ENCODE measurements at regions not wholly inside any gene's neighbourhood (a gene's known extent, or its start where the extent isn't known, plus 50 kb on each side); places are given as distances from the start of the nearest gene placed in this dataset.

GRCh38 chr1:30485072-30485471, 238.3 kb downstream of the MATN1 start:
- ATAC-seq = no peak
- TF ChIP-seq, protein P1, sequence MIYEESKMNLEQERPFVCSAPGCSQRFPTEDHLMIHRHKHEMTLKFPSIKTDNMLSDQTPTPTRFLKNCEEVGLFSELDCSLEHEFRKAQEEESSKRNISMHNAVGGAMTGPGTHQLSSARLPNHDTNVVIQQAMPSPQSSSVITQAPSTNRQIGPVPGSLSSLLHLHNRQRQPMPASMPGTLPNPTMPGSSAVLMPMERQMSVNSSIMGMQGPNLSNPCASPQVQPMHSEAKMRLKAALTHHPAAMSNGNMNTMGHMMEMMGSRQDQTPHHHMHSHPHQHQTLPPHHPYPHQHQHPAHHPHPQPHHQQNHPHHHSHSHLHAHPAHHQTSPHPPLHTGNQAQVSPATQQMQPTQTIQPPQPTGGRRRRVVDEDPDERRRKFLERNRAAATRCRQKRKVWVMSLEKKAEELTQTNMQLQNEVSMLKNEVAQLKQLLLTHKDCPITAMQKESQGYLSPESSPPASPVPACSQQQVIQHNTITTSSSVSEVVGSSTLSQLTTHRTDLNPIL (CRISPR knock-in tag; IDR thresholded peaks at IDR 0.05; ENCODE audit: low read depth) = no peak
- TF ChIP-seq OSR1 (CRISPR knock-in tag; IDR thresholded peaks at IDR 0.05) = no peak
- no peak for TF ChIP-seq BACH2 (CRISPR knock-in tag; IDR thresholded peaks at IDR 0.05; ENCODE audit: borderline replicate concordance)
- TF ChIP-seq SNAI2 (CRISPR knock-in tag; IDR thresholded peaks at IDR 0.05) = no peak
- TF ChIP-seq, protein P2, sequence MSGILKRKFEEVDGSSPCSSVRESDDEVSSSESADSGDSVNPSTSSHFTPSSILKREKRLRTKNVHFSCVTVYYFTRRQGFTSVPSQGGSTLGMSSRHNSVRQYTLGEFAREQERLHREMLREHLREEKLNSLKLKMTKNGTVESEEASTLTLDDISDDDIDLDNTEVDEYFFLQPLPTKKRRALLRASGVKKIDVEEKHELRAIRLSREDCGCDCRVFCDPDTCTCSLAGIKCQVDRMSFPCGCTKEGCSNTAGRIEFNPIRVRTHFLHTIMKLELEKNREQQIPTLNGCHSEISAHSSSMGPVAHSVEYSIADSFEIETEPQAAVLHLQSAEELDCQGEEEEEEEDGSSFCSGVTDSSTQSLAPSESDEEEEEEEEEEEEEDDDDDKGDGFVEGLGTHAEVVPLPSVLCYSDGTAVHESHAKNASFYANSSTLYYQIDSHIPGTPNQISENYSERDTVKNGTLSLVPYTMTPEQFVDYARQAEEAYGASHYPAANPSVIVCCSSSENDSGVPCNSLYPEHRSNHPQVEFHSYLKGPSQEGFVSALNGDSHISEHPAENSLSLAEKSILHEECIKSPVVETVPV (CRISPR knock-in tag; IDR thresholded peaks at IDR 0.05) = no peak
- TF ChIP-seq ARNTL (CRISPR knock-in tag; IDR thresholded peaks at IDR 0.05; ENCODE audit: borderline replicate concordance, low read depth) = no peak
- no peak for TF ChIP-seq TSHZ2 (CRISPR knock-in tag; IDR thresholded peaks at IDR 0.05)
- no peak for TF ChIP-seq ESRRG (CRISPR knock-in tag; IDR thresholded peaks at IDR 0.05)

- TF ChIP-seq ZNF8 (CRISPR knock-in tag; IDR thresholded peaks at IDR 0.05) = no peak
- TF ChIP-seq, protein P2 (CRISPR knock-in tag; IDR thresholded peaks at IDR 0.05) = no peak
- TF ChIP-seq ZC3H10 (CRISPR knock-in tag; IDR thresholded peaks at IDR 0.05) = no peak
- TF ChIP-seq CSDC2 (CRISPR knock-in tag; IDR thresholded peaks at IDR 0.05) = no peak
- no peak for TF ChIP-seq ARNTL (CRISPR knock-in tag; IDR thresholded peaks at IDR 0.05; ENCODE audit: borderline replicate concordance, low read depth)
- TF ChIP-seq ZFP30 (CRISPR knock-in tag; IDR thresholded peaks at IDR 0.05) = no peak
- TF ChIP-seq PATZ1 (CRISPR knock-in tag; IDR thresholded peaks at IDR 0.05; ENCODE audit: borderline replicate concordance) = no peak
- TF ChIP-seq BACH2 (CRISPR knock-in tag; IDR thresholded peaks at IDR 0.05; ENCODE audit: borderline replicate concordance) = no peak
- TF ChIP-seq SNAI2 (CRISPR knock-in tag; IDR thresholded peaks at IDR 0.05) = no peak
- no peak for TF ChIP-seq RARB (CRISPR knock-in tag; IDR thresholded peaks at IDR 0.05)
- no peak for TF ChIP-seq ZNF70 (CRISPR knock-in tag; IDR thresholded peaks at IDR 0.05)
- no peak for TF ChIP-seq TSHZ2 (CRISPR knock-in tag; IDR thresholded peaks at IDR 0.05)
- ATAC-seq = no peak
Measured at GRCh38 chr1:30484668-30485067, 238.7 kb downstream of the MATN1 start.

DNA sequence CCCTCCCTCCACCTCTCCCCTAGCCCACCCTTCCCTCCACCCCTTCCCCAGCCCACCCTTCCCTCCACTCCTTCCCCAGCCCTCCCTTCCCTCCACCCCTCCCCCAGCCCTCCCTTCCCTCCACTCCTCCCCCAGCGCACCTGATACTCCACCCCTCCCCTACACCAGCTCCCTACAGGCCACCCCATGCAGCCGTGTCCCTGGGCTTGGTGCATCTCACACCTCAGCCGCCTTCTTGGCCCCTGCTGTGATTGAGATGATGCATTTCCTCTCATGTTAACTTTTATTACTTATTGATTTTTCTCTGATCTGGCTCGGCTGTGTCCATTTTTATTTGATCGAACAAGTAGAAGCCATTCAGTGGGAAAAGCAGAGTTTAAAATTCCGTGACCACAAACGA, 243.8 kb downstream of the MATN1 start:
- no peak for ATAC-seq

More for the DNA sequence above, 243.8 kb downstream of the MATN1 start:
- TF ChIP-seq ESRRG (CRISPR knock-in tag; IDR thresholded peaks at IDR 0.05) = no peak
- TF ChIP-seq BACH2 (CRISPR knock-in tag; IDR thresholded peaks at IDR 0.05; ENCODE audit: borderline replicate concordance) = no peak
